ENCODE measurements at regions not wholly inside any gene's neighbourhood (a gene's known extent, or its start where the extent isn't known, plus 50 kb on each side); places are given as distances from the start of the nearest gene placed in this dataset.

GRCh38 chr10:3651969-3652653 lies 132.9 kb downstream of the KLF6 start:
- no peak for TF ChIP-seq EZH2 (IDR thresholded peaks at IDR 0.05)
- no peak for TF ChIP-seq POLR2AphosphoS5 (IDR thresholded peaks at IDR 0.05; ENCODE audit: borderline replicate concordance, low read depth, low read length)
